Uterus (tissue), 3 donors: ENCODE measurements at regions not wholly inside any gene's neighbourhood (a gene's known extent, or its start where the extent isn't known, plus 50 kb on each side); places are given as distances from the start of the nearest gene placed in this dataset.

Experiments used
- DNase-seq, 2 donors: peaks; one replicate each; pipeline ENCODE4 v3.0.0-alpha.2; 2019 to 2020
- H3K27ac ChIP-seq, 2 donors: fragments of 200-600 bp; sonication (generic); 1 replicate in 1 of 2; 2 replicates in 1 of 2; pipeline ENCODE4 v1.5.1; 2016 to 2018
- H3K27me3 ChIP-seq, 2 donors: fragments of 200-600 bp; sonication (generic); one replicate each; pipeline ENCODE4 v1.5.1; 2018 to 2019; ENCODE audit warnings: control low read depth in 1 of 2
- H3K36me3 ChIP-seq, 2 donors: fragments of 200-600 bp; sonication (generic); one replicate each; pipeline ENCODE4 v1.5.1; 2019; ENCODE audit warnings: control low read depth in 1 of 2
- H3K4me1 ChIP-seq, 2 donors: fragments of 200-600 bp; sonication (generic); one replicate each; pipeline ENCODE4 v1.5.1; 2018 to 2019; ENCODE audit warnings: control low read depth in 1 of 2
- H3K4me3 ChIP-seq, 2 donors: fragments of 200-600 bp; sonication (generic); 1 replicate in 1 of 2; 2 replicates in 1 of 2; pipeline ENCODE4 v1.5.1; 2018 to 2019; ENCODE audit warnings: mild to moderate bottlenecking in 1 of 2
- H3K9me3 ChIP-seq, 2 donors: fragments of 200-600 bp; sonication (generic); one replicate each; pipeline ENCODE4 v1.5.1; 2019; ENCODE audit warnings: control low read depth in 1 of 2
- POLR2A ChIP-seq, 2 donors: fragments of 450-650 bp; IDR thresholded peaks; one replicate each; pipeline ENCODE4 v1.6.1; 2016; ENCODE audit warnings: antibody characterized with exemption in 2 of 2, mild to moderate bottlenecking in 1 of 2, moderate library complexity in 1 of 2
- intact Hi-C: fragments of 100-400 bp; cut with DNase I; formaldehyde crosslinking; loops from one replicate; pipeline ENCODE4 v1.15.1; 2023; ENCODE audit warnings: low total_unique reads
- TF ChIP-seq, protein P1 (sequence below), 4 experiments: fragments of 200-600 bp in 2 of 4; fragments of 450-650 bp in 2 of 4; sonication (generic) in 2 of 4; IDR thresholded peaks; one replicate each; pipeline ENCODE4 v1.5.1; 2016 to 2019; ENCODE audit warnings: antibody characterized with exemption in 4 of 4, mild to moderate bottlenecking in 2 of 4, moderate library complexity in 1 of 4
- donor health status: DM: yes; HTN: yes; CAD: no.

DNA sequence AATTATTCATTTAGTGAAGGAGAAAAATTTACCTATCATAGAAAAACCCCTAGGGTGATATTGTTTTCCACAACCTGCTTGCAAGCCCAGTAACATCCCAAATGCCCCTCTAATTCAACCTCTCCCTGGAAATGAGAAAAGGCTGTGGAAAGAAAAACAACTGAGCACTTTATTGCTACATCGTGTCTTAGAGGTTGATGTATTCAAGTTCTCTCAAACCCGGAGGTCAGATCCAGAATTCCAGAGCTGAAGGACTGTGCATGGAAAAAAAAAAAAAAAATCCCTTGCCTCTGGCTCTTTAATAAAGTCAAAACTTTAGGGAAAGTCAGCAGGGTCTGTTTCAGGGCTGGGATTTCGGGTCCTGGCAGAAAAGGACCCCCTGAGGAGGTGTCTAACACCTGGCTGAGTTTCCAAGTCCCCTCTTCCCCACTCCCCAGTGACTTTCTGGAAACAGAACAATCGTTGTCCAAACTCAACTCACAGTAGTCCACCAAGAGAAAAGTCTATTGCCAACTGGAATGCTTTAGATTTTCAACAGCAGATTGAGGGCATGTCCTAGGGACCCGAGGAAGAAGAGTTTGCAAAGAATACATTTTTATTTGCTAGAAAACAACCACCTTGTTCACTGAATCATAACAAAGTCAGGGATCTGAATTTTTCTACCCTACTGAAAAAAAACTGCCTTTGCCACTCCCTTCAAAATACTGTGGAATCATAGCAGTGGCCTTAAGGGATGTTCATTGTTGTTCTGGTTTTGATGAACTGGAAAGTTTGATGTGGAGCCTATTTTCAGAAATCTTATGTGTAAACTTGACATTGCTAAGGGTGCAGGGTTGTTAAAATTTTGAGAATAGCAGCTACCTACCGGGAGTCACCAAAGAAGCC lies 207.5 kb upstream of the ADAMTS9 start:
- intact Hi-C loops, result no loop called here
- no peak overlapping the region for H3K4me3 ChIP-seq
- no peak for DNase-seq

DNA sequence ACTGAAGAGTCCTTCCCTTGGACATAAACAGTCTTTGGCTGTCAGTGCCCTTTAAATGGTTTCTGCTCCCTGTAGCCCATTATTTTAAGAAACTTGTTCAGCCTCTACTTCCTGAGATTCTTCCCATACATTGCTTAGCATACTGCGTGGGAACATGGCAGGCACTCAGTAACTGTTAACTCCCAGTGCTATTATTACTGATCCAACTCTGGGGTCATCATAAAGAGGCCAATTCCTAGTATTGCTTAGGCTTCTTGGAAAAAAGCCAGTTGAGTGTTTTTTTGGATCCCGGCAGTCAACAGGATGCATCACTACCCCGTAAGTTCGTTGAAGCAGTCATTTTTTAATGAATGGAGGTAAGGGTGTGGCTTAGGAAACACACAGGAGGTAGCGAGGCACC lies 206.2 kb upstream of the ADAMTS9 start:
- Histone ChIP-seq H3K4me3 (no peak overlapping the region), H3K9me3 (no peaks in the 10 kb centered on the region), H3K27ac (peak overlapping the region in 1 of 2 donors; percentile 30), H3K27me3 (no peaks in the 10 kb centered on the region), H3K4me1 (no peaks in the 10 kb centered on the region), H3K36me3 (no peaks in the 10 kb centered on the region)
- TF ChIP-seq, protein P1, sequence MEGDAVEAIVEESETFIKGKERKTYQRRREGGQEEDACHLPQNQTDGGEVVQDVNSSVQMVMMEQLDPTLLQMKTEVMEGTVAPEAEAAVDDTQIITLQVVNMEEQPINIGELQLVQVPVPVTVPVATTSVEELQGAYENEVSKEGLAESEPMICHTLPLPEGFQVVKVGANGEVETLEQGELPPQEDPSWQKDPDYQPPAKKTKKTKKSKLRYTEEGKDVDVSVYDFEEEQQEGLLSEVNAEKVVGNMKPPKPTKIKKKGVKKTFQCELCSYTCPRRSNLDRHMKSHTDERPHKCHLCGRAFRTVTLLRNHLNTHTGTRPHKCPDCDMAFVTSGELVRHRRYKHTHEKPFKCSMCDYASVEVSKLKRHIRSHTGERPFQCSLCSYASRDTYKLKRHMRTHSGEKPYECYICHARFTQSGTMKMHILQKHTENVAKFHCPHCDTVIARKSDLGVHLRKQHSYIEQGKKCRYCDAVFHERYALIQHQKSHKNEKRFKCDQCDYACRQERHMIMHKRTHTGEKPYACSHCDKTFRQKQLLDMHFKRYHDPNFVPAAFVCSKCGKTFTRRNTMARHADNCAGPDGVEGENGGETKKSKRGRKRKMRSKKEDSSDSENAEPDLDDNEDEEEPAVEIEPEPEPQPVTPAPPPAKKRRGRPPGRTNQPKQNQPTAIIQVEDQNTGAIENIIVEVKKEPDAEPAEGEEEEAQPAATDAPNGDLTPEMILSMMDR (IDR thresholded peaks at IDR 0.05), result no peak
- TF ChIP-seq POLR2A (IDR thresholded peaks at IDR 0.05), result no peak
- intact Hi-C loops, result no loop called here
- no peak for DNase-seq

More for the DNA sequence above, 207.5 kb upstream of the ADAMTS9 start:
- H3K9me3 ChIP-seq, result no peaks in the 10 kb centered on the region
- H3K4me1 ChIP-seq, result no peaks in the 10 kb centered on the region
- H3K27me3 ChIP-seq, result no peaks in the 10 kb centered on the region
- H3K27ac ChIP-seq, result peak overlapping the region; percentile 30 to 46
- TF ChIP-seq, protein P1 (IDR thresholded peaks at IDR 0.05), result no peak
- TF ChIP-seq POLR2A (IDR thresholded peaks at IDR 0.05), result no peak
- H3K36me3 ChIP-seq, result no peaks in the 10 kb centered on the region

DNA sequence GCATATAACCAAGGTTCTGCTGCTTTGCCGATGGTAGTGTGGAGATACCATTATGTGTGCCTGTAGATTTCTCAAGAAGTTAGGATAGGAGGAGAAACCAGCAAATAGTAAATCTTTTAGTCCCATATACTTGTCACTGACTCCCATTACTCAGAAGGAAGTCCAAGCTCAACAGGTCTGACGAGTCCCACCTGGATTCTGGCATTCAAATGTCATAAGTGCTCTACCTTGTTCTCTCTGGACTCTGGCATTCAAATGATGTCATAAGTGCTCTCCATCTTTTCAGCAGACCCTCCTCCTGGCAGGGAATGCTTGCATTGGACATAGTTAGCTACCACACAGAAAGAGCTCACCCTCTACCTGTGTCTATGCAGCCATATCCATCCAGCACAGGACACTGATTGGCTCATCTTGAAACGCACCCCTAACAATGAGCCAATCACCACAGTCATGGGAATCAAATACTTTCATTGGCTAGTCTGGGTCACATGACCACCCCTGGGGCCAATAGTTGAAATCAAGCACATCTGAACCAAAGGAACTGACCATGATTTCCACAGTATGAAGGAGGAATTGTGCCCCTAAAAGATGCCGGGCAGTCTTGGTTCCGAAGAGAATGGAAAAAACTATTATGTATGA lies 205.0 kb upstream of the ADAMTS9 start:
- Histone ChIP-seq H3K36me3 (no peaks in the 10 kb centered on the region), H3K4me1 (no peaks in the 10 kb centered on the region), H3K4me3 (no peak overlapping the region), H3K9me3 (no peaks in the 10 kb centered on the region), H3K27me3 (no peaks in the 10 kb centered on the region), H3K27ac (no peak overlapping the region)
- intact Hi-C loops, result no loop called here
- TF ChIP-seq, protein P1 (IDR thresholded peaks at IDR 0.05), result no peak
- no peak for TF ChIP-seq POLR2A (IDR thresholded peaks at IDR 0.05)
- no peak for DNase-seq

DNA sequence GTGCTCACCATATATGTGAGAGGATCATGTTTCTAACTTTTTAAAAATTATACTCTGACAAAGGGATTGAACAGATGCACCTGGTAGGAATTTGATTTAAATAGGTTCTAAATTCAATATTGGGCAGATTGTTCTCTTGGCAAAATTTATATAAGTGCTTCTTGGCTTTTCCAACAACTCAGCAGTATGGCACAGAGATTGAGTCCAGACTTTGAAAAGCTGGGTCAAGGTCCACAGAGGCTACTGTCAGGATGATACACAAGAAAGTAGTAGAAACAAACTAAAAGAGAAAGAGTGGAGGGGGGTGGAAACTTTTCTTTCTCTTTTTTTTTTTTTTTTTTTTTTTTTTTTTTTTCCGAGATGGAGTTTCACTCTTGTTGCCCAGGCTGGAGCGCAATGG lies 203.2 kb upstream of the ADAMTS9 start:
- no peak overlapping the region for H3K4me3 ChIP-seq
- H3K9me3 ChIP-seq, result no peaks in the 10 kb centered on the region
- DNase-seq, result no peak
- TF ChIP-seq POLR2A (IDR thresholded peaks at IDR 0.05), result no peak
- TF ChIP-seq, protein P1 (IDR thresholded peaks at IDR 0.05), result no peak
- H3K36me3 ChIP-seq, result no peaks in the 10 kb centered on the region
- no peaks in the 10 kb centered on the region for H3K27me3 ChIP-seq
- no peak overlapping the region for H3K27ac ChIP-seq
- no peaks in the 10 kb centered on the region for H3K4me1 ChIP-seq
- intact Hi-C loops, result no loop called here

DNA sequence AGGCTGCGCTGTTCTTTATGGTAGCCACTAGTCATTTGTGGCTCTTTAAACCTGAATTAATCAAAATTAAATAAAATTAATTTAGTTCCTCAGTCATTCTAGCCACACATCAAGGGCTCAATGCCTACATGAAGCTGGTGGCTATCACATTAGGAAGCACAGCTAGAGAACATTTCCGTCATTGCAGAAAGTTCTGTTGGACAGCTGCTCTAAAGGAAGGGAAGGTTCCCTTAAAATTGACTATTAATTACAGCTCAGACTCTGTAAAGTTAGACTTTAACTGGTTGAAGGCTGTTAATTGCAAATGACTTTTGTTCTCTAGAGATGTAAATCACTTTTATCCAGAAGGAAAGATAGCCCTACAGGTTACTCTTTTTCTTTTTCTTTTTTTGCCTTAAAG lies 202.7 kb upstream of the ADAMTS9 start:
- no peaks in the 10 kb centered on the region for H3K4me1 ChIP-seq
- DNase-seq, result no peak
- no peak for TF ChIP-seq POLR2A (IDR thresholded peaks at IDR 0.05)
- TF ChIP-seq, protein P1 (IDR thresholded peaks at IDR 0.05), result no peak
- intact Hi-C loops, result no loop called here
- H3K36me3 ChIP-seq, result no peaks in the 10 kb centered on the region
- no peak overlapping the region for H3K4me3 ChIP-seq
- H3K27me3 ChIP-seq, result no peaks in the 10 kb centered on the region
- H3K27ac ChIP-seq, result peak overlapping the region in 1 of 2 donors; percentile 52
- no peaks in the 10 kb centered on the region for H3K9me3 ChIP-seq
